SK-N-SH treated with all-trans-retinoic acid at 6 μM for 48 hours (cell line): ENCODE measurements at regions not wholly inside any gene's neighbourhood (a gene's known extent, or its start where the extent isn't known, plus 50 kb on each side); places are given as distances from the start of the nearest gene placed in this dataset.
"Not testable (repeated sequence)": the region's sequence is repeated elsewhere in the genome, so short reads cannot be mapped to it uniquely, and the experiment has no call there.

ENCODE experiments used
- ATAC-seq: fragments of 200-7000 bp; cut with Tn5 transposase; 3 replicates; pipeline ENCODE4 v1.9.1; 2020; ENCODE audit warnings: mild to moderate bottlenecking, moderate library complexity
- ARNTL ChIP-seq: fragments of 450-650 bp; formaldehyde crosslinking; IDR thresholded peaks from 2 replicates; pipeline ENCODE4 v1.5.0; 2020; ENCODE audit warnings: low read depth, mild to moderate bottlenecking, moderate library complexity, borderline replicate concordance
- BACH2 ChIP-seq: fragments of 250-450 bp; sonication (Bioruptor Pico); IDR thresholded peaks from 2 replicates; pipeline ENCODE4 v1.9.0; 2021; ENCODE audit warnings: mild to moderate bottlenecking, borderline replicate concordance
- ESRRG ChIP-seq: fragments of 250-450 bp; sonication (Bioruptor Pico); IDR thresholded peaks from 2 replicates; pipeline ENCODE4 v1.6.1; 2021; ENCODE audit warnings: mild to moderate bottlenecking
- GLIS3 ChIP-seq: fragments of 250-450 bp; sonication (Bioruptor Pico); IDR thresholded peaks from 2 replicates; pipeline ENCODE4 v1.5.0; 2020; ENCODE audit warnings: mild to moderate bottlenecking, moderate library complexity
- ISL1 ChIP-seq: fragments of 250-450 bp; sonication (Bioruptor Pico); IDR thresholded peaks from 2 replicates; pipeline ENCODE4 v2.1.2; 2022; ENCODE audit warnings: mild to moderate bottlenecking, moderate library complexity
- OSR1 ChIP-seq: fragments of 250-450 bp; sonication (Bioruptor Pico); IDR thresholded peaks from 2 replicates; pipeline ENCODE4 v1.8.0; 2022; ENCODE audit warnings: moderate library complexity, mild to moderate bottlenecking, inconsistent platforms
- PPARA ChIP-seq: fragments of 250-450 bp; sonication (Bioruptor Pico); IDR thresholded peaks from 2 replicates; pipeline ENCODE4 v1.5.0; 2020; ENCODE audit warnings: mild to moderate bottlenecking, borderline replicate concordance
- SNAI2 ChIP-seq: fragments of 250-450 bp; sonication (Bioruptor Pico); IDR thresholded peaks from 2 replicates; pipeline ENCODE4 v1.5.0; 2020; ENCODE audit warnings: mild to moderate bottlenecking, moderate library complexity
- TOX ChIP-seq: fragments of 250-450 bp; sonication (Bioruptor Pico); IDR thresholded peaks from 2 replicates; pipeline ENCODE4 v1.8.0; 2021; ENCODE audit warnings: mild to moderate bottlenecking, moderate library complexity, borderline replicate concordance
- ZFP3 ChIP-seq: fragments of 250-450 bp; sonication (Bioruptor Pico); IDR thresholded peaks from 2 replicates; pipeline ENCODE4 v1.5.0; 2020; ENCODE audit warnings: mild to moderate bottlenecking, moderate library complexity
- ZFP30 ChIP-seq: fragments of 450-650 bp; formaldehyde crosslinking; IDR thresholded peaks from 2 replicates; pipeline ENCODE4 v1.5.0; 2022; ENCODE audit warnings: mild to moderate bottlenecking, moderate library complexity
- ZNF8 ChIP-seq: fragments of 450-650 bp; formaldehyde crosslinking; IDR thresholded peaks from 2 replicates; pipeline ENCODE4 v1.5.0; 2020; ENCODE audit warnings: mild to moderate bottlenecking, moderate library complexity
- TF ChIP-seq, protein P1 (sequence below): fragments of 250-450 bp; sonication (Bioruptor Pico); IDR thresholded peaks from 2 replicates; pipeline ENCODE4 v1.8.0; 2020; ENCODE audit warnings: mild to moderate bottlenecking, moderate library complexity, borderline replicate concordance
- TF ChIP-seq, protein P2 (sequence below): fragments of 250-450 bp; sonication (Bioruptor Pico); IDR thresholded peaks from 2 replicates; pipeline ENCODE4 v1.5.0; 2020; ENCODE audit warnings: mild to moderate bottlenecking, moderate library complexity
- TF ChIP-seq, protein P3 (sequence below): fragments of 250-450 bp; sonication (Bioruptor Pico); IDR thresholded peaks from 2 replicates; pipeline ENCODE4 v1.5.1; 2020; ENCODE audit warnings: low read depth, mild to moderate bottlenecking, moderate library complexity

DNA sequence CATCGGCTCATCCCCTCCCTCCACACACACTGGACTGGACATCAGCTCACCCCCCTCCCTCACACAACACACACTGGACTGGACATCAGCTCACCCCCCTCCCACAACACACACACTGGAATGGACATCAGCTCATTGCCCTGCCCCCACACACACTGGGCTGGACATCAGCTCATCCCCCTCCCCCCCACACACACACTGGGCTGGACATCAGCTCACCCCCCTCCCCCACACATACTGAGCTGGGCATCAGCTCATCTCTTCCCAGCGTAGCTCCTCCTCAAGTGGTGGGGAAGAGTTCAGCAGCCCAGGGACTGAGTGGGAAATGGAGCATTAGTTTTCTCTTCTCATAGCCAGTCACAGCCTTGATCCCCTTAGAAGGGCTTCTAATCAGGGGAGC, 58.1 kb upstream of the WDR11 start:
- no peak for TF ChIP-seq TOX (CRISPR knock-in tag)
- TF ChIP-seq PPARA (CRISPR knock-in tag): no peak
- no peak for TF ChIP-seq ARNTL
- no peak for TF ChIP-seq ZNF8
- no peak for TF ChIP-seq ESRRG (CRISPR knock-in tag)
- TF ChIP-seq SNAI2 (CRISPR knock-in tag): no peak
- TF ChIP-seq BACH2 (CRISPR knock-in tag): no peak
- TF ChIP-seq GLIS3 (CRISPR knock-in tag): no peak
- ATAC-seq: no peak

DNA sequence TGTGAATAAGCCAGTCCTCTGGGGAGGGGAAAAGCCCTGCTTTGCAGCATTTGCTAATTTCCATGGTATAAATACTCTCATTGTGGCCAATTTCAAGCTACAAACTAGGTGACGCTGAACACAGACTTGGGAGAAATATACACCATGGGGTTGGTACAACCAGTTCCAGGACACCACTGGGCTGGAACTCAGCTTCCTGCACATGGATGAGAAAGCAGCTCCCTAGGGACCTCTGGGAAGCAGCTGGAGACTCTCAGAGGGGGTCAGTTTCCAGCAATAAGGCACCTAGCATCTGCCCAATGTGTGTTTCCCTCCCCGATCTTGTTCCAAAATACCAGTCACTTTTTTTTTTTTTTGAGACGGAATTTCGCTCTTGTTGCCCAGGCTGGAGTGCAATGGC, 56.8 kb upstream of the WDR11 start:
- TF ChIP-seq ISL1 (CRISPR knock-in tag) (no peak), ZFP3 (CRISPR knock-in tag) (no peak)
- TF ChIP-seq, protein P1, sequence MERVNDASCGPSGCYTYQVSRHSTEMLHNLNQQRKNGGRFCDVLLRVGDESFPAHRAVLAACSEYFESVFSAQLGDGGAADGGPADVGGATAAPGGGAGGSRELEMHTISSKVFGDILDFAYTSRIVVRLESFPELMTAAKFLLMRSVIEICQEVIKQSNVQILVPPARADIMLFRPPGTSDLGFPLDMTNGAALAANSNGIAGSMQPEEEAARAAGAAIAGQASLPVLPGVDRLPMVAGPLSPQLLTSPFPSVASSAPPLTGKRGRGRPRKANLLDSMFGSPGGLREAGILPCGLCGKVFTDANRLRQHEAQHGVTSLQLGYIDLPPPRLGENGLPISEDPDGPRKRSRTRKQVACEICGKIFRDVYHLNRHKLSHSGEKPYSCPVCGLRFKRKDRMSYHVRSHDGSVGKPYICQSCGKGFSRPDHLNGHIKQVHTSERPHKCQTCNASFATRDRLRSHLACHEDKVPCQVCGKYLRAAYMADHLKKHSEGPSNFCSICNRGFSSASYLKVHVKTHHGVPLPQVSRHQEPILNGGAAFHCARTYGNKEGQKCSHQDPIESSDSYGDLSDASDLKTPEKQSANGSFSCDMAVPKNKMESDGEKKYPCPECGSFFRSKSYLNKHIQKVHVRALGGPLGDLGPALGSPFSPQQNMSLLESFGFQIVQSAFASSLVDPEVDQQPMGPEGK (CRISPR knock-in tag): no peak
- TF ChIP-seq, all 23 proteins: peak for 0
- no peak for ATAC-seq

DNA sequence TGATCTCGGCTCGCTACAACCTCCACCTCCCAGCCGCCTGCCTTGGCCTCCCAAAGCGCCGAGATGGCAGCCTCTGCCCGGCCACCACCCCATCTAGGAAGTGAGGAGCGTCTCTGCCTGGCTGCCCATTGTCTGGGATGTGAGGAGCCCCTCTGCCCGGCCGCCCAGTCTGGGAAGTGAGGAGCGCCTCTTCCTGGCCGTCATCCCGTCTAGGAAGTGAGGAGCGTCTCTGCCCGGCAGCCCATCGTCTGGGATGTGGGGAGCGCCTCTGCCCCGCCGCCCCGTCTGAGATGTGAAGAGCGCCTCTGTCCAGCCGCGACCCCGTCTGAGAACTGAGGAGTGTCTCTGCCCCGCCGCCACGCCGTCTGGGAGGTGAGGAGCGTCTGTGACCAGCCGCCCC, 52.9 kb upstream of the WDR11 start:
- not testable (repeated sequence) for ATAC-seq

DNA sequence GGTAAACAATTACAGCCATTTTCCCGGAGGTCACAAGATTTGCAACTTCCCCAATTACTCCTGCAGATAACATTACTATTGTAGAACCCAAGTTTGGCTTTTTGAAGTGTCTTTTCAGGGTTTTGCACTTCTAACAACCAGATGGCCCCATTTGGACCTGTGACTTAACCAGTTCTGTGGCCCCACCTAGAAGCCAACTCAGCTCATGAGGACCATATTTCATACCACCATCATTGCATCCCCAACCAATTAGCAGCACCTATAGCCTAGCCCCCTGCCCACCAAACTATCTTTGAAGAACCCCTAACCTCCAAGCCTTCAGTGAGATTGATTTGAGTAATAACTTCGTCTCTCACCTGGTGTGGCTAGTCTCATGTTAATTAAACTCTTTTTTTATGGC, 51.3 kb upstream of the WDR11 start:
- TF ChIP-seq ZFP30 (CRISPR knock-in tag): no peak
- TF ChIP-seq, all 23 proteins: peak for 0
- no peak for ATAC-seq

DNA sequence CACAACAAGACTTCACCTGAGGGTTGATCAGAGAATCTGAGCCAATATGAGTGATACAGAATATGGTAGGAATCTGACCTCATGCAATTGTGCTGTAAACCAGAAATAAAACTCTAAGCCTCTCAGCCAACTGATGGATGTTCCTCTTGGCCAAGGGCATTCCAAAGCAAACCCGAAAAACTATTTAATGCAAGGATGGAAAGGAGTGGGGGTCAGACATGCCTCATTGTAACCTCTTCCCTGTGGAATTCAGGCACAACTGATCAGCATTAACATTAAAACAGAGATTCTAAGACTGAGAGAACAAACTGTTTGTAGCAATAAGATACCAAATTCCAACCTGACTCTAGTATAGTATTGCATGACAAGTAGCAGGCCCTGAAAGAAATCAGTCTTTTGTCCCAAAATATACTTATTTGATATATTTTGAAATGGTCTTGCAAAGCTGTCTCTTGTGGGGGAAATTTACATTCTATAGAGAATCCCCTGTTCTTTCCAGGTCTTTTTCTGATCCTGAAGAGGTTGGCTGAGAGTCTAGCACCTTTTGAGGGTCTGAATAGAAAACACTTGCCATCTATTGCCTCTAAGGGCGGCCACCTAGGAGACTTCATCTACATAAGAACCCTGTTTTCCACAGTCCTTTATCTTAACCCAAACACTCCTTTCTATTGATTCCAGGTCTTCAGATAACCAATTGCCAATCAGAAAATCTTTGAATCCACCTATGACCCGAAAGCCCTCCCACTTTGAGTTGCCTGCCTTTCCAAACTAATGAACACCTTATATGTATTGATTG, 50.4 kb upstream of the WDR11 start:
- no peak for TF ChIP-seq OSR1
- no peak for TF ChIP-seq ARNTL
- no peak for TF ChIP-seq TOX (CRISPR knock-in tag)
- TF ChIP-seq, protein P2, sequence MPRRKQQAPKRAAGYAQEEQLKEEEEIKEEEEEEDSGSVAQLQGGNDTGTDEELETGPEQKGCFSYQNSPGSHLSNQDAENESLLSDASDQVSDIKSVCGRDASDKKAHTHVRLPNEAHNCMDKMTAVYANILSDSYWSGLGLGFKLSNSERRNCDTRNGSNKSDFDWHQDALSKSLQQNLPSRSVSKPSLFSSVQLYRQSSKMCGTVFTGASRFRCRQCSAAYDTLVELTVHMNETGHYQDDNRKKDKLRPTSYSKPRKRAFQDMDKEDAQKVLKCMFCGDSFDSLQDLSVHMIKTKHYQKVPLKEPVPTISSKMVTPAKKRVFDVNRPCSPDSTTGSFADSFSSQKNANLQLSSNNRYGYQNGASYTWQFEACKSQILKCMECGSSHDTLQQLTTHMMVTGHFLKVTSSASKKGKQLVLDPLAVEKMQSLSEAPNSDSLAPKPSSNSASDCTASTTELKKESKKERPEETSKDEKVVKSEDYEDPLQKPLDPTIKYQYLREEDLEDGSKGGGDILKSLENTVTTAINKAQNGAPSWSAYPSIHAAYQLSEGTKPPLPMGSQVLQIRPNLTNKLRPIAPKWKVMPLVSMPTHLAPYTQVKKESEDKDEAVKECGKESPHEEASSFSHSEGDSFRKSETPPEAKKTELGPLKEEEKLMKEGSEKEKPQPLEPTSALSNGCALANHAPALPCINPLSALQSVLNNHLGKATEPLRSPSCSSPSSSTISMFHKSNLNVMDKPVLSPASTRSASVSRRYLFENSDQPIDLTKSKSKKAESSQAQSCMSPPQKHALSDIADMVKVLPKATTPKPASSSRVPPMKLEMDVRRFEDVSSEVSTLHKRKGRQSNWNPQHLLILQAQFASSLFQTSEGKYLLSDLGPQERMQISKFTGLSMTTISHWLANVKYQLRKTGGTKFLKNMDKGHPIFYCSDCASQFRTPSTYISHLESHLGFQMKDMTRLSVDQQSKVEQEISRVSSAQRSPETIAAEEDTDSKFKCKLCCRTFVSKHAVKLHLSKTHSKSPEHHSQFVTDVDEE (CRISPR knock-in tag): no peak
- TF ChIP-seq, protein P3, sequence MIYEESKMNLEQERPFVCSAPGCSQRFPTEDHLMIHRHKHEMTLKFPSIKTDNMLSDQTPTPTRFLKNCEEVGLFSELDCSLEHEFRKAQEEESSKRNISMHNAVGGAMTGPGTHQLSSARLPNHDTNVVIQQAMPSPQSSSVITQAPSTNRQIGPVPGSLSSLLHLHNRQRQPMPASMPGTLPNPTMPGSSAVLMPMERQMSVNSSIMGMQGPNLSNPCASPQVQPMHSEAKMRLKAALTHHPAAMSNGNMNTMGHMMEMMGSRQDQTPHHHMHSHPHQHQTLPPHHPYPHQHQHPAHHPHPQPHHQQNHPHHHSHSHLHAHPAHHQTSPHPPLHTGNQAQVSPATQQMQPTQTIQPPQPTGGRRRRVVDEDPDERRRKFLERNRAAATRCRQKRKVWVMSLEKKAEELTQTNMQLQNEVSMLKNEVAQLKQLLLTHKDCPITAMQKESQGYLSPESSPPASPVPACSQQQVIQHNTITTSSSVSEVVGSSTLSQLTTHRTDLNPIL: no peak
- no peak for ATAC-seq
